ENCODE measurements at regions not wholly inside any gene's neighbourhood (a gene's known extent, or its start where the extent isn't known, plus 50 kb on each side); places are given as distances from the start of the nearest gene placed in this dataset.

GRCh38 chr10:42974693-42975002, 102.2 kb upstream of the RET start:
- DNase-seq, result no peak

- DNase-seq, result no peak
These were observed 101.8 kb upstream of the RET start for GRCh38 chr10:42975005-42975493.

GRCh38 chr10:42975558-42976340, 101.1 kb upstream of the RET start:
- DNase-seq, result no peak

- DNase-seq, result no peak
These were observed 100.4 kb upstream of the RET start for GRCh38 chr10:42976351-42977031.

GRCh38 chr10:42977032-42977416, 99.8 kb upstream of the RET start:
- no peak for DNase-seq

GRCh38 chr10:42979181-42979580, 97.7 kb upstream of the RET start:
- no peak for DNase-seq

GRCh38 chr10:42979721-42980467, 97.0 kb upstream of the RET start:
- DNase-seq, result no peak

GRCh38 chr10:42980553-42981357, 96.1 kb upstream of the RET start:
- no peak for DNase-seq

- no peak for DNase-seq
These were observed 95.3 kb upstream of the RET start for GRCh38 chr10:42981358-42982236.

- DNase-seq, result no peak
These were observed 93.9 kb upstream of the RET start for GRCh38 chr10:42982891-42983506.

- no peak for DNase-seq
These were observed 93.3 kb upstream of the RET start for GRCh38 chr10:42983591-42983990.

GRCh38 chr10:42984035-42984610, 92.7 kb upstream of the RET start:
- DNase-seq, result no peak

GRCh38 chr10:42984761-42985325, 92.0 kb upstream of the RET start:
- no peak for DNase-seq

GRCh38 chr10:42985436-42986316, 91.2 kb upstream of the RET start:
- DNase-seq, result no peak

- DNase-seq, result no peak
These were observed 90.2 kb upstream of the RET start for GRCh38 chr10:42986633-42987032.

GRCh38 chr10:42987121-42987541, 89.7 kb upstream of the RET start:
- no peak for DNase-seq

- no peak for DNase-seq
These were observed 89.3 kb upstream of the RET start for GRCh38 chr10:42987575-42987974.

- no peak for DNase-seq
These were observed 88.8 kb upstream of the RET start for GRCh38 chr10:42988069-42988468.

GRCh38 chr10:42988517-42989395, 88.1 kb upstream of the RET start:
- DNase-seq, result no peak
